Epithelial cell of esophagus (primary cell): ENCODE measurements at regions not wholly inside any gene's neighbourhood (a gene's known extent, or its start where the extent isn't known, plus 50 kb on each side); places are given as distances from the start of the nearest gene placed in this dataset.

Source experiments
- DNase-seq: peaks from one replicate; pipeline ENCODE4 v3.0.0; 2010; ENCODE audit warnings: low read depth
- H3K4me3 ChIP-seq: 2 replicates; pipeline ENCODE4 v1.5.1; 2011; ENCODE audit warnings: mild to moderate bottlenecking, low read length, control low read depth
- CTCF ChIP-seq: IDR thresholded peaks from 2 replicates; pipeline ENCODE4 v1.5.1; 2011; ENCODE audit warnings: low read depth, mild to moderate bottlenecking, low read length, control low read depth, inconsistent platforms; ENCODE audit not compliant: insufficient read depth; ENCODE audit errors: missing control alignments

GRCh38 chr16:54779549-54779948 lies 151.1 kb upstream of the IRX5 start:
- DNase-seq = no peak
- H3K4me3 ChIP-seq = no peak overlapping the region
- TF ChIP-seq CTCF = no peak

GRCh38 chr16:54774768-54775167 lies 155.9 kb upstream of the IRX5 start:
- DNase-seq = no peak
- no peak for TF ChIP-seq CTCF
- no peak overlapping the region for H3K4me3 ChIP-seq

- no peak for DNase-seq
- TF ChIP-seq CTCF = no peak
- H3K4me3 ChIP-seq = no peak overlapping the region
Measured at GRCh38 chr16:54772400-54772799, 158.3 kb upstream of the IRX5 start.

- no peak for TF ChIP-seq CTCF
- no peak for DNase-seq
- H3K4me3 ChIP-seq = no peak overlapping the region
Measured at GRCh38 chr16:54766355-54766754, 164.3 kb upstream of the IRX5 start.

- H3K4me3 ChIP-seq = no peak overlapping the region
- TF ChIP-seq CTCF = no peak
- no peak for DNase-seq
Measured at GRCh38 chr16:54750249-54750648, 180.4 kb upstream of the IRX5 start.

- no peak for TF ChIP-seq CTCF
- peak; percentile 2 for DNase-seq
- no peak overlapping the region for H3K4me3 ChIP-seq
Measured at GRCh38 chr16:54748611-54749190, 182.0 kb upstream of the IRX5 start.

- no peak for TF ChIP-seq CTCF
- no peak for DNase-seq
- no peak overlapping the region for H3K4me3 ChIP-seq
Measured at GRCh38 chr16:54746596-54746995, 184.1 kb upstream of the IRX5 start.
